ENCODE measurements at regions not wholly inside any gene's neighbourhood (a gene's known extent, or its start where the extent isn't known, plus 50 kb on each side); places are given as distances from the start of the nearest gene placed in this dataset.

GRCh38 chr15:35299059-35299735 lies 214.1 kb upstream of the NANOGP8 start:
- intact Hi-C loops (cut with DNase I): no loop called here
- H3K4me1 ChIP-seq: no peaks in the 10 kb centered on the region
- FAIRE-seq (no peak), ATAC-seq (no peak), DNase-seq (peak in 1 of 6 donors; percentile 52)
- H3K27me3 ChIP-seq: no peaks in the 10 kb centered on the region
- no peak overlapping the region for H3K27ac ChIP-seq
- no peak for TF ChIP-seq CTCF (IDR thresholded peaks at IDR 0.05)
- no peaks in the 10 kb centered on the region for H3K9me3 ChIP-seq
- H3K36me3 ChIP-seq: no peaks in the 10 kb centered on the region
- WGBS, 2 donors: 96 to 97% methylated on average over 33 of the region's 33 CpGs
- H3K4me3 ChIP-seq: no peak overlapping the region

GRCh38 chr15:35298509-35298908 lies 213.4 kb upstream of the NANOGP8 start:
- no peak overlapping the region for H3K4me3 ChIP-seq
- no peaks in the 10 kb centered on the region for H3K9me3 ChIP-seq
- no peak for FAIRE-seq
- H3K36me3 ChIP-seq: no peaks in the 10 kb centered on the region
- no peak for DNase-seq
- WGBS, 2 donors: 96 to 98% methylated on average over 16 of the region's 16 CpGs
- ATAC-seq: no peak
- intact Hi-C loops (cut with DNase I): no loop called here
- TF ChIP-seq CTCF (IDR thresholded peaks at IDR 0.05): no peak
- no peaks in the 10 kb centered on the region for H3K4me1 ChIP-seq
- no peaks in the 10 kb centered on the region for H3K27me3 ChIP-seq
- no peak overlapping the region for H3K27ac ChIP-seq

- ATAC-seq (peak in 1 of 4 donors; percentile 30), FAIRE-seq (no peak), DNase-seq (no peak)
- Histone ChIP-seq H3K27ac (no peak overlapping the region), H3K27me3 (no peaks in the 10 kb centered on the region), H3K4me3 (no peak overlapping the region), H3K9me3 (no peaks in the 10 kb centered on the region), H3K4me1 (no peaks in the 10 kb centered on the region), H3K36me3 (no peaks in the 10 kb centered on the region)
- 76 to 79% methylated on average over 4 of the region's 4 CpGs for WGBS, 2 donors
- no peak for TF ChIP-seq CTCF (IDR thresholded peaks at IDR 0.05)
- intact Hi-C loops (cut with DNase I): no loop called here
These were observed 208.4 kb upstream of the NANOGP8 start for GRCh38 chr15:35293353-35294130.

- TF ChIP-seq CTCF (IDR thresholded peaks at IDR 0.05): no peak
- intact Hi-C loops (cut with DNase I): no loop called here
- no peaks in the 10 kb centered on the region for H3K9me3 ChIP-seq
- H3K27me3 ChIP-seq: no peaks in the 10 kb centered on the region
- no peaks in the 10 kb centered on the region for H3K36me3 ChIP-seq
- no peak for FAIRE-seq
- no peak overlapping the region for H3K27ac ChIP-seq
- no peak for ATAC-seq
- no peaks in the 10 kb centered on the region for H3K4me1 ChIP-seq
- no peak overlapping the region for H3K4me3 ChIP-seq
- WGBS, 2 donors: 87 to 89% methylated on average over 5 of the region's 5 CpGs
- no peak for DNase-seq
These were observed 205.2 kb upstream of the NANOGP8 start for GRCh38 chr15:35290301-35290721.
